Activated CD4-positive, alpha-beta T cell treated with anti-CD3 and anti-CD28 coated beads for 48 hours (primary cell): ENCODE measurements at regions not wholly inside any gene's neighbourhood (a gene's known extent, or its start where the extent isn't known, plus 50 kb on each side); places are given as distances from the start of the nearest gene placed in this dataset.

Experiments
- DNase-seq: peaks from one replicate; pipeline ENCODE4 v3.0.0-alpha.2; 2020

GRCh38 chr15:70293138-70293537 is 195.4 kb upstream of the TLE3 start:
- DNase-seq: no peak

- no peak for DNase-seq
These were observed 194.5 kb upstream of the TLE3 start for GRCh38 chr15:70292076-70292760.

GRCh38 chr15:70291305-70292075 is 193.8 kb upstream of the TLE3 start:
- no peak for DNase-seq

- DNase-seq: no peak
These were observed 193.0 kb upstream of the TLE3 start for GRCh38 chr15:70290708-70291107.

- no peak for DNase-seq
These were observed 191.7 kb upstream of the TLE3 start for GRCh38 chr15:70289191-70289955.

- no peak for DNase-seq
These were observed 188.5 kb upstream of the TLE3 start for GRCh38 chr15:70286113-70286806.

- DNase-seq: no peak
These were observed 186.9 kb upstream of the TLE3 start for GRCh38 chr15:70284438-70285214.

GRCh38 chr15:70283511-70283910 is 185.8 kb upstream of the TLE3 start:
- DNase-seq: no peak

GRCh38 chr15:70281811-70282307 is 184.1 kb upstream of the TLE3 start:
- DNase-seq: peak; percentile 54

- DNase-seq: no peak
These were observed 183.6 kb upstream of the TLE3 start for GRCh38 chr15:70281261-70281810.

GRCh38 chr15:70280781-70281180 is 183.1 kb upstream of the TLE3 start:
- DNase-seq: no peak

GRCh38 chr15:70279096-70279495 is 181.4 kb upstream of the TLE3 start:
- DNase-seq: no peak

- DNase-seq: no peak
These were observed 180.9 kb upstream of the TLE3 start for GRCh38 chr15:70278644-70279043.

- no peak for DNase-seq
These were observed 179.8 kb upstream of the TLE3 start for GRCh38 chr15:70277556-70277955.

- DNase-seq: no peak
These were observed 178.7 kb upstream of the TLE3 start for GRCh38 chr15:70276401-70276800.

GRCh38 chr15:70275461-70276138 is 177.9 kb upstream of the TLE3 start:
- DNase-seq: no peak

GRCh38 chr15:70274908-70275307 is 177.2 kb upstream of the TLE3 start:
- no peak for DNase-seq

- no peak for DNase-seq
These were observed 176.7 kb upstream of the TLE3 start for GRCh38 chr15:70274255-70274880.

- DNase-seq: no peak
These were observed 176.1 kb upstream of the TLE3 start for GRCh38 chr15:70273808-70274207.

- no peak for DNase-seq
These were observed 175.0 kb upstream of the TLE3 start for GRCh38 chr15:70272565-70273355.
